Gastrocnemius medialis (tissue), 4 donors: ENCODE measurements at regions not wholly inside any gene's neighbourhood (a gene's known extent, or its start where the extent isn't known, plus 50 kb on each side); places are given as distances from the start of the nearest gene placed in this dataset.

ENCODE experiments used
- ATAC-seq, 2 donors: fragments of 150-250 bp; one replicate each; pipeline ENCODE4 v1.9.1; 2016
- DNase-seq, 2 donors: peaks; one replicate each; pipeline ENCODE4 v3.0.0-alpha.2; 2019
- H3K27ac ChIP-seq, 4 donors: fragments of 200-600 bp; sonication (generic); 1 replicate in 1 of 4; 2 replicates in 3 of 4; pipeline ENCODE4 v1.5.1; 2016 to 2018; ENCODE audit warnings: mild to moderate bottlenecking in 2 of 4, moderate library complexity in 1 of 4
- H3K27me3 ChIP-seq, 3 donors: fragments of 200-600 bp; sonication (generic) in 2 of 3; 1 replicate in 1 of 3; 2 replicates in 2 of 3; pipeline versions ENCODE4 v1.5.1 to v1.6.0; 2016 to 2019; ENCODE audit warnings: mild to moderate bottlenecking in 1 of 3, moderate library complexity in 1 of 3
- H3K36me3 ChIP-seq, 2 donors: fragments of 200-600 bp; sonication (generic) in 1 of 2; one replicate each; pipeline ENCODE4 v1.5.1; 2017 to 2018
- H3K4me1 ChIP-seq, 2 donors: fragments of 200-600 bp; sonication (generic) in 1 of 2; one replicate each; pipeline ENCODE4 v1.5.1; 2016 to 2017; ENCODE audit warnings: mild to moderate bottlenecking in 2 of 2
- H3K4me3 ChIP-seq, 4 donors: fragments of 200-600 bp; sonication (generic) in 3 of 4; 1 replicate in 1 of 4; 2 replicates in 3 of 4; pipeline ENCODE4 v1.5.1; 2016 to 2019; ENCODE audit warnings: mild to moderate bottlenecking in 2 of 4
- H3K9me3 ChIP-seq, 3 donors: fragments of 200-600 bp; sonication (generic) in 2 of 3; 1 replicate in 1 of 3; 2 replicates in 2 of 3; pipeline ENCODE4 v1.5.1; 2016 to 2019
- POLR2A ChIP-seq, 2 donors: fragments of 450-650 bp; IDR thresholded peaks; one replicate each; pipeline ENCODE4 v1.6.1; 2017; ENCODE audit warnings: antibody characterized with exemption in 2 of 2, mild to moderate bottlenecking in 2 of 2, moderate library complexity in 2 of 2
- in situ Hi-C, 4 donors: fragments of 200-750 bp; cut with MboI; loops; one replicate each; pipeline versions ENCODE4 v1.15.0 to v1.8.0; 2017; ENCODE audit warnings: low sequenced_read_pairs in 4 of 4
- intact Hi-C: fragments of 100-400 bp; cut with DNase I; formaldehyde crosslinking; loops from one replicate; pipeline ENCODE4 v1.15.1; 2023; ENCODE audit warnings: low total_unique reads
- TF ChIP-seq, protein P1 (sequence below), 5 experiments: fragments of 450-650 bp in 3 of 5; fragments of 200-600 bp in 2 of 5; sonication (generic) in 2 of 5; IDR thresholded peaks in 4 of 5; conservative IDR thresholded peaks in 1 of 5; 1 replicate in 4 of 5; 2 replicates in 1 of 5; pipeline ENCODE4 v1.5.1; 2016 to 2019; ENCODE audit warnings: antibody characterized with exemption in 5 of 5, mild to moderate bottlenecking in 3 of 5, moderate library complexity in 3 of 5

DNA sequence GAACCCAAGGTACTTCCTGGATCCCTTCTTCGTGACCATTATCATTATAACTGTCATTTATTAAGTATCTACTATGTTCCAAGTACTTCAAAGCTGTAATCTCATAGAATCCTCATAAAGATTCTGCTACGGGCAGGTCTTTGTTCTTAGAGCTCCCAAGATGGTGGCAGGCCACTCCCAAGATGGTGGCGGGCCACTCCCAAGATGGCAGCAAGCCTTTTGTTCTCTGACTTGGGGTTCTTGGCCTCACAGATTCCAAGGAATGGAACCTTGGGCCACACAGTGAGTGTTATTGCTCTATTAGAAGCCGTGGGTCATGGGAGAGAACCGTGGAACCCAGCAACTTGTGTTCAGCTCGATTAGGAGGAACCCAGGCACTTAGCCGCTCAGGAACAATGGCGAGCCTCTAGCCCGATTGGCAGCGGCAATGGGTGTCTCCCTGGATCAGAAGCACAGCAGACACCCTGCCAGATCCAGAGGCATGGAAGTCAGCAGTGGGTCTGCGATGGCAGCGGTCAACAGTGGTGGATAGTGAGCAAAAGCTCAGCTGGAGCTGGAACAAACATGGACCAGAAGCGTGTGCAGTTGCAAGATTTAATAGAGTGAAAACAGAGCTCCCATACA is 193.7 kb upstream of the BTG1 start:
- Histone ChIP-seq H3K27me3 (no peaks in the 10 kb centered on the region), H3K9me3 (no peaks in the 10 kb centered on the region), H3K36me3 (no peaks in the 10 kb centered on the region), H3K27ac (no peak overlapping the region), H3K4me3 (no peak overlapping the region), H3K4me1 (peaks cover 0 to 3% of the 10 kb centered on the region in 2 donors)
- intact Hi-C loops: no loop called here
- no peak for TF ChIP-seq POLR2A (IDR thresholded peaks at IDR 0.05)
- TF ChIP-seq, protein P1, sequence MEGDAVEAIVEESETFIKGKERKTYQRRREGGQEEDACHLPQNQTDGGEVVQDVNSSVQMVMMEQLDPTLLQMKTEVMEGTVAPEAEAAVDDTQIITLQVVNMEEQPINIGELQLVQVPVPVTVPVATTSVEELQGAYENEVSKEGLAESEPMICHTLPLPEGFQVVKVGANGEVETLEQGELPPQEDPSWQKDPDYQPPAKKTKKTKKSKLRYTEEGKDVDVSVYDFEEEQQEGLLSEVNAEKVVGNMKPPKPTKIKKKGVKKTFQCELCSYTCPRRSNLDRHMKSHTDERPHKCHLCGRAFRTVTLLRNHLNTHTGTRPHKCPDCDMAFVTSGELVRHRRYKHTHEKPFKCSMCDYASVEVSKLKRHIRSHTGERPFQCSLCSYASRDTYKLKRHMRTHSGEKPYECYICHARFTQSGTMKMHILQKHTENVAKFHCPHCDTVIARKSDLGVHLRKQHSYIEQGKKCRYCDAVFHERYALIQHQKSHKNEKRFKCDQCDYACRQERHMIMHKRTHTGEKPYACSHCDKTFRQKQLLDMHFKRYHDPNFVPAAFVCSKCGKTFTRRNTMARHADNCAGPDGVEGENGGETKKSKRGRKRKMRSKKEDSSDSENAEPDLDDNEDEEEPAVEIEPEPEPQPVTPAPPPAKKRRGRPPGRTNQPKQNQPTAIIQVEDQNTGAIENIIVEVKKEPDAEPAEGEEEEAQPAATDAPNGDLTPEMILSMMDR (IDR thresholded peaks at IDR 0.05 in 4 of 5, conservative IDR thresholded peaks at IDR 0.05 in 1 of 5): no peak
- no peak for ATAC-seq
- DNase-seq: no peak
- in situ Hi-C loops: no loop called here

DNA sequence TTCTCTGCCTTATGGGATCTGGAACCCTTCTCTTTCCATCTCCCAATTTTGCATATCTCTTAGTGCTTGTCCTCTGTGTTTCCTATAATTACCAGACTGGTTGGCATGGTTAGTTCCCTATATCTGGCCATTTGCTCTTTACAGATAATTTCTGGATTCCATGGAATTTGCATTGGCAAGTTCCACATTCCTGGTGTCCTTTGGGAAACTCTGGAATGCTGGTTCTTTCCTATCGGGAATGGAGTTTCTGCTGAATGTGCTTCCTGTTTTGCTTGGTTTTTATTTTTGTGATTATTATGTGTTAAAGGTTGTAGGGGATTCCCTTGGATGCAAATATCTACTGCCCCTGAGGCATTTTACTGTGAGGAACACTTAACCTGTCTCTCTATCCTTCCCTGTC is 193.0 kb upstream of the BTG1 start:
- in situ Hi-C loops: no loop called here
- no peak for TF ChIP-seq POLR2A (IDR thresholded peaks at IDR 0.05)
- TF ChIP-seq, protein P1 (IDR thresholded peaks at IDR 0.05 in 4 of 5, conservative IDR thresholded peaks at IDR 0.05 in 1 of 5): no peak
- Histone ChIP-seq H3K27me3 (no peaks in the 10 kb centered on the region), H3K36me3 (no peaks in the 10 kb centered on the region), H3K27ac (no peak overlapping the region), H3K9me3 (no peaks in the 10 kb centered on the region), H3K4me1 (peaks cover 0 to 3% of the 10 kb centered on the region in 2 donors), H3K4me3 (no peak overlapping the region)
- intact Hi-C loops: no loop called here
- no peak for DNase-seq
- no peak for ATAC-seq

DNA sequence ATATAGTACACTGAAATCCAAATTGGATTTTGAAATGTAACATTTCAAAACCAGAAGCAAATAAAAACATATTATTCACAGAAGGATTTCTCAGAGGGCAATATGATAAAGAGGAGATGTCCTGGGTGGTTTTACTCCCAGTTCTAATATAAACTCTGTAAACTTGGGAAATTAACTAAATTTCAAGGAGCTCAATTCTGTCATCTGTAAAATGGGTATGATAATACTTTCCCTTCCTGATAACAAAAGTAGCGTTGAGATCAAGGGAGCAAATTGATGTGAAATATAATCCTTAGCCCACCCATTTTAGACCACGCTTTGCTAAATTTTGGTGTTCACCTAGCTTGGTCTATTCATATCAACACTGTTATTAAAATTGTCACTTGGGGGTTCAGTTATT is 192.5 kb upstream of the BTG1 start:
- in situ Hi-C loops: no loop called here
- intact Hi-C loops: no loop called here

DNA sequence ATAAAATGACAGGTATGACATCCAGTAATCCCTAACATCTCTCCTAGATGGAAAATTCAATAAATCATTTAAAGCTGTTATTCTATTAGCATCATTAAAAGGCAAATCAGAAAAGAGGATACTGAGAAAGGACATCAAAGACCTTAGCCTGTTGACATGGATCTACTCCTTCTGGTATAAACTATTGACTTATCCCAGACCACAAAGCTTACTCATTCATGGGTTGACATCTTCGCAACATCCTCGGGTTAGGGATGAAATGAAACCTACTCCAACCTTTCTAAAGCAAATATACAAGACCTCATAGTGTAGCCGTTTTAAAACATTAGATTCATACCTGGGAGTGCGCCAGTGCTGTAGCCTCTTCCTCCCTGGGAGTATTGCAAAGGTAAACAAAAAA is 191.5 kb upstream of the BTG1 start:
- no peak for ATAC-seq

More for the DNA sequence above, 192.5 kb upstream of the BTG1 start:
- Histone ChIP-seq H3K4me3 (no peak overlapping the region), H3K36me3 (no peaks in the 10 kb centered on the region), H3K9me3 (no peaks in the 10 kb centered on the region), H3K4me1 (peaks cover 0 to 3% of the 10 kb centered on the region in 2 donors), H3K27ac (no peak overlapping the region), H3K27me3 (no peaks in the 10 kb centered on the region)
- DNase-seq (no peak), ATAC-seq (no peak)
- TF ChIP-seq POLR2A (IDR thresholded peaks at IDR 0.05): no peak
- TF ChIP-seq, protein P1 (IDR thresholded peaks at IDR 0.05 in 4 of 5, conservative IDR thresholded peaks at IDR 0.05 in 1 of 5): no peak

More for the DNA sequence above, 191.5 kb upstream of the BTG1 start:
- in situ Hi-C loops (no loop called here), intact Hi-C loops (no loop called here)
- no peaks in the 10 kb centered on the region for H3K36me3 ChIP-seq
- TF ChIP-seq, protein P1 (IDR thresholded peaks at IDR 0.05 in 4 of 5, conservative IDR thresholded peaks at IDR 0.05 in 1 of 5): no peak
- no peak for TF ChIP-seq POLR2A (IDR thresholded peaks at IDR 0.05)
- H3K4me1 ChIP-seq: peaks cover 0 to 3% of the 10 kb centered on the region in 2 donors
- H3K27ac ChIP-seq: no peak overlapping the region
- no peak overlapping the region for H3K4me3 ChIP-seq
- H3K27me3 ChIP-seq: no peaks in the 10 kb centered on the region
- no peak for DNase-seq
- H3K9me3 ChIP-seq: no peaks in the 10 kb centered on the region
